ENCODE measurements at regions not wholly inside any gene's neighbourhood (a gene's known extent, or its start where the extent isn't known, plus 50 kb on each side); places are given as distances from the start of the nearest gene placed in this dataset.
"Not testable (repeated sequence)": the region's sequence is repeated elsewhere in the genome, so short reads cannot be mapped to it uniquely, and the experiment has no call there.

DNA sequence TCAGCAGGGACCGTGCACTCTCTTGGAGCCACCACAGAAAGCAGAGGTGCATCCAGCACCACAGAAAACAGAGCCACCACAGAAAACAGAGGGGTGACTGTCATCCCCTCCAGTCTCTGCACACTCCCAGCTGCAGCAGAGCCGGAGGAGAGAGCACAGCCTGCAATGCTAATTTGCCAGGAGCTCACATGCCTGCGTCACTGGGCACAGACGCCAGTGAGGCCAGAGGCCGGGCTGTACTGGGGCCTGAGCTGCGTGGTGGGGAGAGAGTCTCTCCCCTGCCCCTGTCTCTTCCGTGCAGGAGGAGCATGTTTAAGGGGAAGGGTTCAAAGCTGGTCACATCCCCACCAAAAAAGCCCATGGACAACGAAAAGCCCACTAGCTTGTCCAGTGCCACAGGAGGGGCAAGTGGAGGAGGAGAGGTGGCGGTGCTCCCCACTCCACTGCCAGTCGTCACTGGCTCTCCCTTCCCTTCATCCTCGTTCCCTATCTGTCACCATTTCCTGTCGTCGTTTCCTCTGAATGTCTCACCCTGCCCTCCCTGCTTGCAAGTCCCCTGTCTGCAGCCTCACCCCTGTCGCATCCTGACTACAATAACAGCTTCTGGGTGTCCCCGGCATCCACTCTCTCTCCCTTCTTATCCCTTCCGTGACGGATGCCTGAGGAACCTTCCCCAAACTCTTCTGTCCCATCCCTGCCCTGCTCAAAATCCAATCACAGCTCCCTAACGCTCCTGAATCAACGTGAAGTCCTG lies 260.0 kb downstream of the OR4F29 start:
- not testable (repeated sequence) for TF ChIP-seq POLR2AphosphoS5, POLR2A, EP300 (IDR thresholded peaks at IDR 0.05)
- TF ChIP-seq, protein P1, sequence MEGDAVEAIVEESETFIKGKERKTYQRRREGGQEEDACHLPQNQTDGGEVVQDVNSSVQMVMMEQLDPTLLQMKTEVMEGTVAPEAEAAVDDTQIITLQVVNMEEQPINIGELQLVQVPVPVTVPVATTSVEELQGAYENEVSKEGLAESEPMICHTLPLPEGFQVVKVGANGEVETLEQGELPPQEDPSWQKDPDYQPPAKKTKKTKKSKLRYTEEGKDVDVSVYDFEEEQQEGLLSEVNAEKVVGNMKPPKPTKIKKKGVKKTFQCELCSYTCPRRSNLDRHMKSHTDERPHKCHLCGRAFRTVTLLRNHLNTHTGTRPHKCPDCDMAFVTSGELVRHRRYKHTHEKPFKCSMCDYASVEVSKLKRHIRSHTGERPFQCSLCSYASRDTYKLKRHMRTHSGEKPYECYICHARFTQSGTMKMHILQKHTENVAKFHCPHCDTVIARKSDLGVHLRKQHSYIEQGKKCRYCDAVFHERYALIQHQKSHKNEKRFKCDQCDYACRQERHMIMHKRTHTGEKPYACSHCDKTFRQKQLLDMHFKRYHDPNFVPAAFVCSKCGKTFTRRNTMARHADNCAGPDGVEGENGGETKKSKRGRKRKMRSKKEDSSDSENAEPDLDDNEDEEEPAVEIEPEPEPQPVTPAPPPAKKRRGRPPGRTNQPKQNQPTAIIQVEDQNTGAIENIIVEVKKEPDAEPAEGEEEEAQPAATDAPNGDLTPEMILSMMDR (IDR thresholded peaks at IDR 0.05): not testable (repeated sequence)
